GM23338 (cell line): ENCODE measurements at regions not wholly inside any gene's neighbourhood (a gene's known extent, or its start where the extent isn't known, plus 50 kb on each side); places are given as distances from the start of the nearest gene placed in this dataset.

Experiments
- ATAC-seq: fragments of 200-7000 bp; cut with Tn5 transposase; 3 replicates; pipeline ENCODE4 v1.9.1; 2020
- DNase-seq: peaks from one replicate; pipeline ENCODE4 v3.0.0-alpha.2; 2015; ENCODE audit warnings: low spot score
- H2AFZ ChIP-seq: fragments of 200-600 bp; sonication (generic); 2 replicates; pipeline ENCODE4 v1.8.0; 2016; ENCODE audit warnings: antibody characterized with exemption, mild to moderate bottlenecking, moderate library complexity
- H3F3A ChIP-seq: fragments of 200-600 bp; sonication (generic); replicated peaks from 2 replicates; pipeline ENCODE4 v1.8.0; 2017; ENCODE audit warnings: antibody characterized with exemption, mixed run types, low read depth
- H3K27ac ChIP-seq: fragments of 200-600 bp; sonication (generic); 2 replicates; pipeline ENCODE4 v1.6.1; 2016; ENCODE audit warnings: low read depth
- H3K27me3 ChIP-seq: fragments of 200-600 bp; sonication (generic); 2 replicates; pipeline ENCODE4 v1.8.0; 2016; ENCODE audit warnings: mild to moderate bottlenecking, mixed run types, moderate library complexity; ENCODE audit not compliant: insufficient read depth
- H3K36me3 ChIP-seq: fragments of 200-600 bp; sonication (generic); 2 replicates; pipeline ENCODE4 v1.8.0; 2016; ENCODE audit warnings: mild to moderate bottlenecking; ENCODE audit not compliant: insufficient read depth
- H3K4me1 ChIP-seq: fragments of 200-600 bp; sonication (generic); 2 replicates; pipeline ENCODE4 v1.8.0; 2016; ENCODE audit warnings: mild to moderate bottlenecking, moderate library complexity; ENCODE audit not compliant: insufficient read depth
- H3K4me2 ChIP-seq: fragments of 200-600 bp; sonication (generic); 2 replicates; pipeline ENCODE4 v1.7.1; 2017; ENCODE audit warnings: mixed run types
- H3K4me3 ChIP-seq: fragments of 200-600 bp; sonication (generic); 2 replicates; pipeline ENCODE4 v1.6.1; 2016; ENCODE audit warnings: mixed run types
- H3K79me2 ChIP-seq: fragments of 200-600 bp; sonication (generic); replicated peaks from 2 replicates; pipeline ENCODE4 v1.8.0; 2017; ENCODE audit warnings: mild to moderate bottlenecking; ENCODE audit not compliant: insufficient read depth
- H3K9me2 ChIP-seq: fragments of 200-600 bp; sonication (generic); 2 replicates; pipeline ENCODE4 v1.8.0; 2017; ENCODE audit not compliant: insufficient read depth
- H4K20me1 ChIP-seq: fragments of 200-600 bp; sonication (generic); replicated peaks from 2 replicates; pipeline ENCODE4 v1.8.0; 2017; ENCODE audit warnings: mild to moderate bottlenecking; ENCODE audit not compliant: insufficient read depth
- H3K27ac Mint-ChIP-seq: 2 replicates; pipeline ENCODE4 v1.8.0; 2020; ENCODE audit warnings: inconsistent platforms, mild to moderate bottlenecking, moderate library complexity, mixed read lengths
- H3K27me3 Mint-ChIP-seq: 3 replicates; pipeline ENCODE4 v1.8.0; 2022; ENCODE audit warnings: low read depth, mild to moderate bottlenecking, moderate library complexity, mixed read lengths, inconsistent platforms; ENCODE audit not compliant: insufficient read depth, poor library complexity
- H3K36me3 Mint-ChIP-seq: 3 replicates; pipeline ENCODE4 v1.8.0; 2021; ENCODE audit warnings: low read depth, mild to moderate bottlenecking, inconsistent platforms, moderate library complexity, mixed read lengths
- H3K4me1 Mint-ChIP-seq: 3 replicates; pipeline ENCODE4 v1.8.0; 2020; ENCODE audit warnings: mild to moderate bottlenecking, inconsistent platforms, mixed read lengths
- H3K4me3 Mint-ChIP-seq: 3 replicates; pipeline ENCODE4 v1.8.0; 2021; ENCODE audit warnings: moderate library complexity, mild to moderate bottlenecking, inconsistent platforms, mixed read lengths
- H3K9me3 Mint-ChIP-seq: 3 replicates; pipeline ENCODE4 v1.8.0; 2020; ENCODE audit warnings: moderate library complexity, mild to moderate bottlenecking, inconsistent platforms, mixed read lengths
- CREB1 ChIP-seq: fragments of 250-450 bp; sonication (Bioruptor Pico); IDR thresholded peaks from 2 replicates; pipeline ENCODE4 v1.5.0; 2020; ENCODE audit warnings: low read depth, mild to moderate bottlenecking, moderate library complexity
- CTCF ChIP-seq, 2 experiments: fragments of 200-600 bp in 1 of 2; sonication (generic) in 1 of 2; conservative IDR thresholded peaks; 2 replicates each; pipeline versions ENCODE4 v1.5.1 to v1.6.1; 2016 to 2017; ENCODE audit warnings: antibody characterized with exemption in 2 of 2, low read depth in 2 of 2, mild to moderate bottlenecking in 2 of 2, moderate library complexity in 1 of 2
- ETS1 ChIP-seq: IDR thresholded peaks from 2 replicates; pipeline ENCODE4 v1.6.1; 2016; ENCODE audit warnings: antibody characterized with exemption
- EZH2 ChIP-seq: fragments of 200-600 bp; sonication (generic); IDR thresholded peaks from one replicate; pipeline ENCODE4 v1.8.0; 2017; ENCODE audit warnings: antibody characterized with exemption, mild to moderate bottlenecking, low read depth; ENCODE audit not compliant: unreplicated experiment
- EZH2phosphoT487 ChIP-seq: fragments of 200-600 bp; sonication (generic); IDR thresholded peaks from one replicate; pipeline ENCODE4 v1.8.1; 2018; ENCODE audit warnings: antibody characterized with exemption; ENCODE audit not compliant: unreplicated experiment
- JUNB ChIP-seq: IDR thresholded peaks from one replicate; pipeline ENCODE4 v1.6.1; 2016; ENCODE audit warnings: antibody characterized with exemption; ENCODE audit not compliant: unreplicated experiment
- NANOG ChIP-seq: IDR thresholded peaks from 2 replicates; pipeline ENCODE4 v1.6.1; 2016; ENCODE audit warnings: antibody characterized with exemption, borderline replicate concordance
- POLR2AphosphoS5 ChIP-seq: IDR thresholded peaks from 2 replicates; pipeline ENCODE4 v1.6.1; 2016; ENCODE audit warnings: antibody characterized with exemption, low read depth
- REST ChIP-seq: IDR thresholded peaks from one replicate; pipeline ENCODE4 v1.6.1; 2018; ENCODE audit warnings: antibody characterized with exemption; ENCODE audit not compliant: unreplicated experiment
- STAT1 ChIP-seq: IDR thresholded peaks from one replicate; pipeline ENCODE4 v1.6.1; 2016; ENCODE audit warnings: antibody characterized with exemption; ENCODE audit not compliant: unreplicated experiment
- ZNF114 ChIP-seq: fragments of 250-450 bp; sonication (Bioruptor Pico); IDR thresholded peaks from 2 replicates; pipeline ENCODE4 v1.5.0; 2020; ENCODE audit warnings: mild to moderate bottlenecking, moderate library complexity
- ZNF331 ChIP-seq: fragments of 250-450 bp; sonication (Bioruptor Pico); IDR thresholded peaks from 2 replicates; pipeline ENCODE4 v1.5.0; 2020; ENCODE audit warnings: low read depth, mild to moderate bottlenecking, moderate library complexity
- TF ChIP-seq, protein P1 (sequence below): fragments of 250-450 bp; sonication (Bioruptor Pico); IDR thresholded peaks from 2 replicates; pipeline ENCODE4 v1.5.0; 2020; ENCODE audit warnings: mild to moderate bottlenecking, moderate library complexity

DNA sequence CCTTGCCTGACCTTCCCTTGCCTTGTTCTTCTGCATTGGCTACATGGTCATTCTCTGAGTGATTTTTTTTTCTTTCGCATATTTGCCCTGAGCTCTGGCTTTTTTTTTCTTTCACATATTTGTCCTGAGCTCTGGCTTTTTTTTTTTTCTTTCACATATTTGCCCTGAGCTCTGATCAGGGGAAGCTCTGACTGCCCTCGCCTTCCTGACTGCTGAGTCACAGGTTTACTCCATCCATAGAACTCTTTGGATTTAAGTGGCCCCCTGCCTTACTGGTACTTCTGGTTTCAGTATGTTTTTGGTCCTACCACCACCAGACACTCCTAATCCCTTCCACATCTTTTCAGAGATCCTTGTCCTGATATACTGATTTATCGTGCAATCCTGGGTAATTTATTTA, 201.1 kb downstream of the OGFRL1 start:
- no peaks in the 10 kb centered on the region for H3F3A ChIP-seq
- no peak overlapping the region for H3K4me2 ChIP-seq
- Mint-ChIP-seq H3K4me3 (no peak overlapping the region), H3K36me3 (no peaks in the 10 kb centered on the region), H3K27ac (peak overlapping the region; percentile 84), H3K4me1 (peaks cover 10% of the 10 kb centered on the region), H3K9me3 (no peaks in the 10 kb centered on the region), H3K27me3 (no peaks in the 10 kb centered on the region)
- DNase-seq (peak; percentile 15), ATAC-seq (peak; percentile 55)
- H3K27ac ChIP-seq = no peak overlapping the region
- no peaks in the 10 kb centered on the region for H3K79me2 ChIP-seq
- H3K4me1 ChIP-seq = no peaks in the 10 kb centered on the region; the same call in 1 of the 2 replicates
- no peaks in the 10 kb centered on the region for H3K27me3 ChIP-seq
- peak overlapping the region; percentile 20; the same call in 1 of the 2 replicates for H2AFZ ChIP-seq
- H3K4me3 ChIP-seq = no peak overlapping the region
- no peaks in the 10 kb centered on the region for H3K36me3 ChIP-seq
- H3K9me2 ChIP-seq = peaks cover 6% of the 10 kb centered on the region
- H4K20me1 ChIP-seq = no peaks in the 10 kb centered on the region
- TF ChIP-seq EZH2 (no peak), ZNF114 (CRISPR knock-in tag) (no peak), REST (no peak), CTCF (conservative IDR thresholded peaks at IDR 0.05; ENCODE audit: low read depth in 2 of 2) (no peak), ZNF331 (no peak), JUNB (no peak), POLR2AphosphoS5 (no peak), ETS1 (no peak), EZH2phosphoT487 (no peak), STAT1 (no peak), NANOG (no peak), CREB1 (CRISPR knock-in tag) (no peak)
- TF ChIP-seq, protein P1, sequence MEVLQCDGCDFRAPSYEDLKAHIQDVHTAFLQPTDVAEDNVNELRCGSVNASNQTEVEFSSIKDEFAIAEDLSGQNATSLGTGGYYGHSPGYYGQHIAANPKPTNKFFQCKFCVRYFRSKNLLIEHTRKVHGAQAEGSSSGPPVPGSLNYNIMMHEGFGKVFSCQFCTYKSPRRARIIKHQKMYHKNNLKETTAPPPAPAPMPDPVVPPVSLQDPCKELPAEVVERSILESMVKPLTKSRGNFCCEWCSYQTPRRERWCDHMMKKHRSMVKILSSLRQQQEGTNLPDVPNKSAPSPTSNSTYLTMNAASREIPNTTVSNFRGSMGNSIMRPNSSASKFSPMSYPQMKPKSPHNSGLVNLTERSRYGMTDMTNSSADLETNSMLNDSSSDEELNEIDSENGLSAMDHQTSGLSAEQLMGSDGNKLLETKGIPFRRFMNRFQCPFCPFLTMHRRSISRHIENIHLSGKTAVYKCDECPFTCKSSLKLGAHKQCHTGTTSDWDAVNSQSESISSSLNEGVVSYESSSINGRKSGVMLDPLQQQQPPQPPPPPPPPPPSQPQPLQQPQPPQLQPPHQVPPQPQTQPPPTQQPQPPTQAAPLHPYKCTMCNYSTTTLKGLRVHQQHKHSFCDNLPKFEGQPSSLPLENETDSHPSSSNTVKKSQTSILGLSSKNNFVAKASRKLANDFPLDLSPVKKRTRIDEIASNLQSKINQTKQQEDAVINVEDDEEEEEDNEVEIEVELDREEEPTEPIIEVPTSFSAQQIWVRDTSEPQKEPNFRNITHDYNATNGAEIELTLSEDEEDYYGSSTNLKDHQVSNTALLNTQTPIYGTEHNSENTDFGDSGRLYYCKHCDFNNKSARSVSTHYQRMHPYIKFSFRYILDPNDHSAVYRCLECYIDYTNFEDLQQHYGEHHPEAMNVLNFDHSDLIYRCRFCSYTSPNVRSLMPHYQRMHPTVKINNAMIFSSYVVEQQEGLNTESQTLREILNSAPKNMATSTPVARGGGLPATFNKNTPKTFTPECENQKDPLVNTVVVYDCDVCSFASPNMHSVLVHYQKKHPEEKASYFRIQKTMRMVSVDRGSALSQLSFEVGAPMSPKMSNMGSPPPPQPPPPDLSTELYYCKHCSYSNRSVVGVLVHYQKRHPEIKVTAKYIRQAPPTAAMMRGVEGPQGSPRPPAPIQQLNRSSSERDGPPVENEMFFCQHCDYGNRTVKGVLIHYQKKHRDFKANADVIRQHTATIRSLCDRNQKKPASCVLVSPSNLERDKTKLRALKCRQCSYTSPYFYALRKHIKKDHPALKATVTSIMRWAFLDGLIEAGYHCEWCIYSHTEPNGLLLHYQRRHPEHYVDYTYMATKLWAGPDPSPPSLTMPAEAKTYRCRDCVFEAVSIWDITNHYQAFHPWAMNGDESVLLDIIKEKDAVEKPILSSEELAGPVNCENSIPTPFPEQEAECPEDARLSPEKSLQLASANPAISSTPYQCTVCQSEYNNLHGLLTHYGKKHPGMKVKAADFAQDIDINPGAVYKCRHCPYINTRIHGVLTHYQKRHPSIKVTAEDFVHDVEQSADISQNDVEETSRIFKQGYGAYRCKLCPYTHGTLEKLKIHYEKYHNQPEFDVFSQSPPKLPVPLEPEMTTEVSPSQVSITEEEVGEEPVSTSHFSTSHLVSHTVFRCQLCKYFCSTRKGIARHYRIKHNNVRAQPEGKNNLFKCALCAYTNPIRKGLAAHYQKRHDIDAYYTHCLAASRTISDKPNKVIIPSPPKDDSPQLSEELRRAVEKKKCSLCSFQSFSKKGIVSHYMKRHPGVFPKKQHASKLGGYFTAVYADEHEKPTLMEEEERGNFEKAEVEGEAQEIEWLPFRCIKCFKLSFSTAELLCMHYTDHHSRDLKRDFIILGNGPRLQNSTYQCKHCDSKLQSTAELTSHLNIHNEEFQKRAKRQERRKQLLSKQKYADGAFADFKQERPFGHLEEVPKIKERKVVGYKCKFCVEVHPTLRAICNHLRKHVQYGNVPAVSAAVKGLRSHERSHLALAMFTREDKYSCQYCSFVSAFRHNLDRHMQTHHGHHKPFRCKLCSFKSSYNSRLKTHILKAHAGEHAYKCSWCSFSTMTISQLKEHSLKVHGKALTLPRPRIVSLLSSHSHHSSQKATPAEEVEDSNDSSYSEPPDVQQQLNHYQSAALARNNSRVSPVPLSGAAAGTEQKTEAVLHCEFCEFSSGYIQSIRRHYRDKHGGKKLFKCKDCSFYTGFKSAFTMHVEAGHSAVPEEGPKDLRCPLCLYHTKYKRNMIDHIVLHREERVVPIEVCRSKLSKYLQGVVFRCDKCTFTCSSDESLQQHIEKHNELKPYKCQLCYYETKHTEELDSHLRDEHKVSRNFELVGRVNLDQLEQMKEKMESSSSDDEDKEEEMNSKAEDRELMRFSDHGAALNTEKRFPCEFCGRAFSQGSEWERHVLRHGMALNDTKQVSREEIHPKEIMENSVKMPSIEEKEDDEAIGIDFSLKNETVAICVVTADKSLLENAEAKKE (CRISPR knock-in tag) = no peak
